Stomach smooth muscle (tissue), 2 donors: ENCODE measurements at regions not wholly inside any gene's neighbourhood (a gene's known extent, or its start where the extent isn't known, plus 50 kb on each side); places are given as distances from the start of the nearest gene placed in this dataset.

Experiments
- H3K27ac ChIP-seq: one replicate; pipeline ENCODE4 v1.7.0; 2013; ENCODE audit warnings: mild to moderate bottlenecking, low read length, inconsistent platforms
- H3K27me3 ChIP-seq, 2 donors: one replicate each; pipeline ENCODE4 v1.7.0; 2013; ENCODE audit warnings: low read length in 2 of 2; ENCODE audit not compliant: insufficient read depth in 2 of 2, control insufficient read depth in 1 of 2
- H3K36me3 ChIP-seq, 2 donors: one replicate each; pipeline ENCODE4 v1.7.0; 2013; ENCODE audit warnings: low read length in 2 of 2; ENCODE audit not compliant: control insufficient read depth in 2 of 2, insufficient read depth in 2 of 2
- H3K4me1 ChIP-seq: one replicate; pipeline ENCODE4 v1.7.0; 2013; ENCODE audit warnings: low read length; ENCODE audit not compliant: control insufficient read depth, insufficient read depth
- H3K4me3 ChIP-seq, 2 donors: one replicate each; pipeline ENCODE4 v1.7.0; 2013; ENCODE audit warnings: low read length in 2 of 2
- H3K9ac ChIP-seq, 2 donors: one replicate each; pipeline ENCODE4 v1.7.0; 2013; ENCODE audit warnings: low read length in 2 of 2, mild to moderate bottlenecking in 1 of 2
- H3K9me3 ChIP-seq, 2 donors: one replicate each; pipeline ENCODE4 v1.7.0; 2013; ENCODE audit warnings: low read length in 2 of 2; ENCODE audit not compliant: control insufficient read depth in 2 of 2
- donor health status: healthy.
- donor health status: Pancreatic carcinoma.

DNA sequence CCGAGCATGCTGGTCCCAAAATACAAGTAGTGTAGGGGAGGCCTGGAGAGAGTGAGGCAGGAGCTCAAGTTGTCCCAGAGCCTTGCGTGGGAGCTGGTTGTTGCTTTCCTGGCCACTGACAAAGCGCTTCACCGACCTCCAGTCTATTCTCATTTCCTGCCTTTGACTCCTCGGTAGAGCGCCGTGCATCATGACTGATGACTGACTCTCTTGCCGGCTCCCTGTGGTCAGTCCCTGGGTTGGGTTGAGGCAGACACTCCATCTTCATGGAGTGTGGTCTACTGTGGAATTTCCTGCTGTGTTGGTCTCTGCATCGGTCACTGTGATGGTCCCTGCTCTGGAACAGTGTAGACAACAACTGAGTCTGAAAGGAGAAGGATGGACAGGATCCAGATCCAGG is 175.1 kb upstream of the S1PR3 start:
- Histone ChIP-seq H3K9ac (no peak overlapping the region), H3K9me3 (no peaks in the 10 kb centered on the region), H3K27ac (no peak overlapping the region), H3K27me3 (no peaks in the 10 kb centered on the region), H3K4me3 (no peak overlapping the region), H3K36me3 (no peaks in the 10 kb centered on the region), H3K4me1 (peaks cover 8% of the 10 kb centered on the region)

DNA sequence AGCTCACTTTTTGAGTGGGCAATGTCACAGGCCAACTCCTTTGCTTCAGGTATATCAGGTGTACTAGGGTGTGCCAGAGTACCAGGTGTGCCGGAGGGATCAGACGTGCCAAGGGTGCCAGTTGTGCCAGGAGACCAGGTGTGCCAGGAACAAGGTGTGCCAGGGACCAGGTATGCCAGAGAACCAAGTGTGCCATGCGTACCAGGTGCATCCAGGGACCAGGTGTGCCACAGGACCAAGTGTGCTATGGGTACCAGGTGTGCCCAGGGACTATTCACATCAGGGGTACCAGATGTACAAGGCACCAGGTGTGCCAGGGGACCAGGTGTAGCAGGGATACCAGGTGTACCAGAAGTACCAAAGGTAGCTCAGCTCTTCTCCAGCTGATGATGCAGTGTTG is 174.7 kb upstream of the S1PR3 start:
- H3K4me1 ChIP-seq, result peaks cover 8% of the 10 kb centered on the region
- H3K36me3 ChIP-seq, result no peaks in the 10 kb centered on the region
- H3K27ac ChIP-seq, result no peak overlapping the region
- H3K4me3 ChIP-seq, result no peak overlapping the region
- H3K27me3 ChIP-seq, result no peaks in the 10 kb centered on the region
- no peak overlapping the region for H3K9ac ChIP-seq
- no peaks in the 10 kb centered on the region for H3K9me3 ChIP-seq

DNA sequence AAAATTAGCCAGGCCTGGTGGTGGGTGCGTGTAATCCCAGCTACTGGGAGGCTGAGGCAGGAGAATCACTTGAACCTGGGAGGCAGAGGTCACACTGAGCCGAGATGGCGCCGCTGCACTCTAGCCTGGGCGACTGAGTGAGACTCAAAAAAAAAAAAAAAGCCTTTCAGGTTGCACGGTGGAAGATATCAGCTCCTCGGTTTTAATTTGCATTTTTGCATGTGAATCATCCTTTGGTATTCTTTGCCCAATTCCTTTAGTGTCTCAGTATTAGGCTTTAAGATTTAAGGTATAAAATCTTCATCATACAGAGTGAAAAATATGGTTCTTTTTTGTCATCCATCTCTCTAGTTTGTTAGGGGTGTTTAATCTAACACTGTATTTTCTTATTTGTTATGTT is 173.6 kb upstream of the S1PR3 start:
- Histone ChIP-seq H3K36me3 (no peaks in the 10 kb centered on the region), H3K27me3 (no peaks in the 10 kb centered on the region), H3K4me3 (no peak overlapping the region), H3K4me1 (peaks cover 11% of the 10 kb centered on the region), H3K9me3 (no peaks in the 10 kb centered on the region), H3K9ac (no peak overlapping the region), H3K27ac (no peak overlapping the region)

DNA sequence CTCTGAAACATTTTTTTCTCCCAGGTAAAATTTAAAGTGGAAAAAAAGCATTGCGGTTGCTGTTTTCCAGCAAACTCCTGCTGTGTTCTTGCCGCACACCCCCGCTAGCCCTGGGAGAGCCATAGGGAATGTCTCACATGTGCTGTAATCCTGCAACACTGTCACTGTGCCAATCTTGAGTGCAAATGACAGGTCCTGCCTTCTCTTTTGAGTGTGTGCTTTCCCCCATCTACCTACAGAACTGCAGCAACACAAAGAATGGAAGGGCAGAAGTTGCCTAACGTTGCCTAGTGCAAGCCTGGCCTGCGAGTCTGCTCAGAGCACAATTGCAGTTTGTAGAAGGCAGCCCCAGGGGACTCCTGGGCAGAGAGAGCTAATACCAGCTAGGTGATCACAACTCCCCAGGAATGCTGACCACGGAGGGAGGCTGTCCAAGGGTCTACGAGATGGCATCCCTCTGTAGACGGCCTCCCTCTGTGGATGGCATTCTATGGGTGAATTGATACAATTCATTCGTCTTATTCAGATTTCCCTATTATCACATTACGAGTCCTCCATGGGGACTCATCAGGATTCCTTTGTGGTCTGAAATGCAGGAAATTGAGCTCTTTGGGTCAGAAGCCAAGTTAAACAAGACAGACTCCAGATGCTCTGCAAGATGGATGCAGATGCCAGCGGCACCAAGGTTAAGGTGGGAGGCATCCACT is 172.6 kb upstream of the S1PR3 start:
- Histone ChIP-seq H3K9ac (no peak overlapping the region), H3K36me3 (no peaks in the 10 kb centered on the region), H3K27ac (no peak overlapping the region), H3K9me3 (no peaks in the 10 kb centered on the region), H3K4me1 (peaks cover 11% of the 10 kb centered on the region), H3K27me3 (no peaks in the 10 kb centered on the region), H3K4me3 (no peak overlapping the region)

DNA sequence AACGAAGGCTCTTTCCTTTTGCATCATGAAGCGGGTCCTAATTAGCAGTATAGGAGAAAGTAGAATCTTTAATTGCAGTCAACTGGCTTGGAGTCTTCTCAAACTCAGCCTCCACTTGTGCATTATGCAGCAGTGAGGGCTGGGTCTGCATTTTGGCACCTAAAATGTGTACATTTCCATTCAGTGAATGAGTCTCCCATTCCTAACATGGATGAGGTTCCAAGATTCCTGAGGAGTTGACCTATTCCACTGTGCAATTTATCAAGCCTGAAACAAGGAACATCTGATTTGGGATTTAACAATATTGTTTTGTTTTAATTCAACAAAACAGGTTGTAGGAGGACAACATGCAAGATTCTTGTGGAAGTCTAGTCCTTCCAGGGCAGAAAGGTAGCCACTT is 171.8 kb upstream of the S1PR3 start:
- Histone ChIP-seq H3K27ac (no peak overlapping the region), H3K27me3 (no peaks in the 10 kb centered on the region), H3K4me3 (no peak overlapping the region), H3K9ac (no peak overlapping the region), H3K4me1 (peaks cover 11% of the 10 kb centered on the region), H3K9me3 (no peaks in the 10 kb centered on the region), H3K36me3 (no peaks in the 10 kb centered on the region)

DNA sequence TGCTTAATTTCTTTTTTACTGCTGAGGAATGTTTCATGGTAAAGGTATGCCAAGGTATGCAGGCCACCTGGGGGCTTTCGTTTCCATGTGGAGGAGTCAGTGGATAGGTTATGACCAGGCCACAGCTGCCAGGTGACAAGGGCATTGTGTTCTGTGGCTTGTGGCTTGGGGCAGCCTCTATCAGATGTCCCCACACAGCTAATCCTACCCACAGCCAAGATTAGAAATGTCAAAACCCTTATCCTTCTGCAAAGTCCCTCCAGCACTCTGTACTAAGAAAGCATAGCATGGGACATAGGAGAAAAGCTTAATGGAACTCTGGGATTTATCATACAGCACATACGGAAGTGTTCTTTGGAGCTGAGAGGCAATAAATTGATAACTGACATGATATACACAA is 171.2 kb upstream of the S1PR3 start:
- Histone ChIP-seq H3K9me3 (no peaks in the 10 kb centered on the region), H3K27ac (no peak overlapping the region), H3K27me3 (no peaks in the 10 kb centered on the region), H3K4me1 (peaks cover 5% of the 10 kb centered on the region), H3K36me3 (no peaks in the 10 kb centered on the region), H3K4me3 (no peak overlapping the region), H3K9ac (no peak overlapping the region)

DNA sequence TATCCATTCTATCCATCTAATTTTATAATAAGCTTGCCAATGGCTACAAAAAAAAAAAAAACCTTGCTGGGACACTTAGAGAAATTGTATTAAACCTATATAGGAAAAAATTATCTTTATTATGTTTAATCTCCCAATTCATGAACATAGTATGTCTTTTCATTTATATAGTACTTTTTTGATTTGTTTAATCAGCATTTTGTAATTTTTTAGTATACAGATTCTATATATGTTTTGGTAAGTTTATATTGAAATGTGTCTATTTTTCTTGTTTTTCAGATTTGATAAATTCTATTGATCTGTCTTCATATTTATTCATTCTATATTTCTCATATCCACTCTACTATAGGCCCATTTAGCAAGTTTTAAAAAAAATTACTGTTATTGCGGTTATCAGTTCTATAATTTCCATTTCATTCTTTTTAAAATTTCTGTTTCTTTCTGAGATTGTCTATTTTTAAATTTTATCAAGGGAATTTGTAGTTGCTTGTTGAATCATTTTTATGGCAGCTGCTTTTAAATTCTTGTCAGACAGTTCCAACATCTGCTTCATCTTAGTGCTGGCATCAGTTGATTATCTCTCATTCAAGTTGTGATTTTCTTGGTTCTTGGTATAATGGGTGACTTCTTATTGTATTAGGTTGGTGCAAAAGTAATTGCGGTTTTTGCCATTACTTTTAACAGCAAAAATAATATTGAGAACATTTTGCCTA is 170.1 kb upstream of the S1PR3 start:
- Histone ChIP-seq H3K4me1 (peaks cover 3% of the 10 kb centered on the region), H3K36me3 (no peaks in the 10 kb centered on the region), H3K27me3 (no peaks in the 10 kb centered on the region), H3K4me3 (no peak overlapping the region), H3K9ac (no peak overlapping the region), H3K9me3 (no peaks in the 10 kb centered on the region), H3K27ac (no peak overlapping the region)

DNA sequence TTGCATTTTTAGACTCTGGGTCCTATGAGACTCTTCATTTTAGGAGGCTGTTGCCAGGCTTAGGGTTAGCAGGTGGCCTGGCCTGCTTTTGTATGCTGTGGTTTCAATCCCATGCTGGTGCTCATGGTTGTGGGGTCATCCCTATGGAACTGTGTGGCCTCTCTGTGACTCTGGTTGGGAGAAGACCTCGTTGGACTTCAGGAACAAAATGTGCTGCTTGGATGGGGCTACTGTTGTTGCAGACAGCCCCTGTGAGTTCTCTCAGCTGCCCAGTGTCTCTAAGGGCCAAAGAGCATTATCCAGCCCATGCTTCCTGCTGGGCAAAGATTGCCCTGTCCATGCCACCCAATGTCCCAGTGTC is 169.5 kb upstream of the S1PR3 start:
- Histone ChIP-seq H3K4me1 (peaks cover 3% of the 10 kb centered on the region), H3K9me3 (no peaks in the 10 kb centered on the region), H3K4me3 (no peak overlapping the region), H3K27ac (no peak overlapping the region), H3K27me3 (no peaks in the 10 kb centered on the region), H3K9ac (no peak overlapping the region), H3K36me3 (no peaks in the 10 kb centered on the region)

DNA sequence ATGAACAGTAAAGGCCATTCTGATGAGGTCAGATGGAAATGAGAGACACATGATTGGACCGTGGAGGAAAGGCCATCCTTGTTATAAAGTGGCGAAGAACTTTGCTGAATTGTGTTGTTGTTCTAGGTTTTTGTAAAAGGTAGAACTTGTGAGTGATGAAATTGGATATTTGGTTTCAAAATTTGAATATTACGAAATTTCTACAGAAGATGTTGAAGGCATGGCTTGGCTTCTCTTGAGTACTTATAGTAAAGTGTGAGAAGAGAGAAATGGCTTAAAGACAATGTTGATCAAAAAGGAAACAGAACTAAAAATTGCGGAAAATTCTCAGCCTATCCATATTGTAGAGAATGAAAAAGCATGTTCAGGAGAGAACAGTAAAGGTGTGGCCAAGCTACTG is 166.6 kb upstream of the S1PR3 start:
- Histone ChIP-seq H3K9ac (no peak overlapping the region), H3K27ac (no peak overlapping the region), H3K36me3 (no peaks in the 10 kb centered on the region), H3K4me1 (peaks cover 13% of the 10 kb centered on the region), H3K9me3 (no peaks in the 10 kb centered on the region), H3K4me3 (no peak overlapping the region), H3K27me3 (no peaks in the 10 kb centered on the region)

DNA sequence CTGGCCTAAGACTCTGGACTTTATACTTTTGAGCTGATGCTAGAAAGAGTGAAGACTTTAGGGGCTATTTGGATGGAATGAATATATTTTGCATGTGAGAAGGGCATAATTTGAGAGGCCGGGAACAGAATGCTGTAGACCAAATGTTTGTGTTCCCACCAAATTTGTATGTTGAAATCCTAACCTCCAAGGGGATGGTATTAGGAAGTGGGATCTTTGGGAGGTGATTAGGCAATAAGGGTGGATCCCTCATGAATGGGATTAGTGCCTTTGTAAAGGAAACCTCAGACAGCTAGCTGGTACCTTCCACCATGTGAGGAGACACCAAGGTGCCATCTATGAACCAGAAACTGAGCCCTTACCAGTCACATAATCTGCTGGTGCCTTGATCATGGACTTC is 165.1 kb upstream of the S1PR3 start:
- Histone ChIP-seq H3K4me1 (peaks cover 13% of the 10 kb centered on the region), H3K27ac (no peak overlapping the region), H3K9me3 (no peaks in the 10 kb centered on the region), H3K4me3 (no peak overlapping the region), H3K9ac (no peak overlapping the region), H3K36me3 (no peaks in the 10 kb centered on the region), H3K27me3 (no peaks in the 10 kb centered on the region)

DNA sequence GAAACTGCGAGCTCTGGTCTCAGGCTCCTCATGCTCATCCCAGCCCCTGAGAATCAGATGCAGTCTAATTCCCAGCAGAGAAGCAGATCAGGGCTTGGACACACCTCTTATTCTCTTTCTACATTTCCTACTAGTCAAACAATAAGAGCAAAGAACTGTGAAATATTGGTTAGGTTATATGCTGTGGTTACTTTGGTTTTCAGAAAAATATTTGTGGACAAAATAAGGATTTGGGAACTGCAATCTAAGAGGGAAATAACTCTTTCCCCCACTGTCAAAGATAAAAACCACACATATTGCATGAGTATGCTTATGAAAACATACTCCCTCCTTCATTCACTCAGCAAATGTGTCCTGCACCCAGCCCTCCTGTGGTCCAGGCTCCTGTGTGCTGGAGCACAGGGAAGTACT is 164.5 kb upstream of the S1PR3 start:
- Histone ChIP-seq H3K27ac (no peak overlapping the region), H3K4me3 (no peak overlapping the region), H3K9me3 (no peaks in the 10 kb centered on the region), H3K27me3 (no peaks in the 10 kb centered on the region), H3K4me1 (peaks cover 13% of the 10 kb centered on the region), H3K36me3 (no peaks in the 10 kb centered on the region), H3K9ac (no peak overlapping the region)
